ENCODE measurements at regions not wholly inside any gene's neighbourhood (a gene's known extent, or its start where the extent isn't known, plus 50 kb on each side); places are given as distances from the start of the nearest gene placed in this dataset.

DNA sequence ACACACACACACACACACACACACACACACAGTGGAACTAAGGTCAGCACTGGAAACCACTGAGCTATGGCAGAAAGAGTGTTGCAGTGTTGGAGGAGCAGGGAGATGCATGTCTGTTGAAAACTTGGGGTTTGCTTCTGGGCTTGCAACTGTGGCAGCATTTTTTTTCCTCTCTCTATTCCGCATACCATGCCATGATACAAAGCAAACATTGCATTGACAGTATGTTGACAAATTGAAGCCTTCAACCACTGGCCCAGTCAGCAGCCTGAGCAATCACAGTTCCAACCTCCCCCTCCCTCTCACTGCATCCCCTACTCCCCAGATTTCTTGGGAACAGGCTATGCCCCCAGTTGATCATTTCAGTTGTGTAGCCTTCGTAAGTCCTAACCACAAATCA is 478.1 kb upstream of the WWC1 start:
- TF ChIP-seq, protein P1, sequence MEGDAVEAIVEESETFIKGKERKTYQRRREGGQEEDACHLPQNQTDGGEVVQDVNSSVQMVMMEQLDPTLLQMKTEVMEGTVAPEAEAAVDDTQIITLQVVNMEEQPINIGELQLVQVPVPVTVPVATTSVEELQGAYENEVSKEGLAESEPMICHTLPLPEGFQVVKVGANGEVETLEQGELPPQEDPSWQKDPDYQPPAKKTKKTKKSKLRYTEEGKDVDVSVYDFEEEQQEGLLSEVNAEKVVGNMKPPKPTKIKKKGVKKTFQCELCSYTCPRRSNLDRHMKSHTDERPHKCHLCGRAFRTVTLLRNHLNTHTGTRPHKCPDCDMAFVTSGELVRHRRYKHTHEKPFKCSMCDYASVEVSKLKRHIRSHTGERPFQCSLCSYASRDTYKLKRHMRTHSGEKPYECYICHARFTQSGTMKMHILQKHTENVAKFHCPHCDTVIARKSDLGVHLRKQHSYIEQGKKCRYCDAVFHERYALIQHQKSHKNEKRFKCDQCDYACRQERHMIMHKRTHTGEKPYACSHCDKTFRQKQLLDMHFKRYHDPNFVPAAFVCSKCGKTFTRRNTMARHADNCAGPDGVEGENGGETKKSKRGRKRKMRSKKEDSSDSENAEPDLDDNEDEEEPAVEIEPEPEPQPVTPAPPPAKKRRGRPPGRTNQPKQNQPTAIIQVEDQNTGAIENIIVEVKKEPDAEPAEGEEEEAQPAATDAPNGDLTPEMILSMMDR (IDR thresholded peaks at IDR 0.05 in 8 of 11, conservative IDR thresholded peaks at IDR 0.05 in 3 of 11) = no peak
- TF ChIP-seq POLR2A (IDR thresholded peaks at IDR 0.05) (no peak), POLR2AphosphoS5 (IDR thresholded peaks at IDR 0.05) (no peak)
